ENCODE measurements at regions not wholly inside any gene's neighbourhood (a gene's known extent, or its start where the extent isn't known, plus 50 kb on each side); places are given as distances from the start of the nearest gene placed in this dataset.
A peak's percentile ranks its signal among the peaks of the same experiment; 100 is the strongest.

DNA sequence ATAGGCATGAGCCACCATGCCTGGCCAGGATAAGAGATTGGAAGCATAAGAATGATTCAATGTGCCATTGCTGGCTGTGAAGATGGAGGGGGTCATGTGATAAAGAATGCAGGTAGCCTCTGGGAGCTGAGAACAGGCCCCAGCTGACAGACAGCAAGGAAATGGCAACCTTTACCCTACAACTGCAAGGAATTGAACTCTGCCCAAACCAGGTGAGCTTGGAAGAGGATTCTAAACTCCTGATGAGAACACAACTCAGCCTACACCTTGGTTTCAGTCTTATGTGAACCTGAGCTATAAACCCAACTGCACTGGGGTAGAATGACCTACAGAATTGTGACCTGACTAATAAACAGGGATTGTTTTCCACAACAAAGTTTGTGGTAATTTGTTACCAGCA lies 82.0 kb upstream of the AKIRIN2 start:
- Histone ChIP-seq H2BK20ac (ENCODE audit: low read depth, low read length, poor library complexity, severe bottlenecking) (no peak overlapping the region), H3K9me3 (ENCODE audit: control insufficient read depth, low read depth, low read length) (no peaks in the 10 kb centered on the region), H3K23me2 (ENCODE audit: insufficient read length, low read depth, low read length, poor library complexity, severe bottlenecking) (no peaks in the 10 kb centered on the region), H3K27ac (ENCODE audit: insufficient read length, low read depth, low read length) (no peak overlapping the region), H4K91ac (ENCODE audit: insufficient read length, low read depth, low read length) (no peak overlapping the region), H3K79me2 (ENCODE audit: insufficient read depth, low read length) (no peaks in the 10 kb centered on the region), H4K20me1 (ENCODE audit: control insufficient read depth, insufficient read depth, insufficient read length) (no peaks in the 10 kb centered on the region), H3K18ac (ENCODE audit: insufficient read length, low read depth, low read length) (no peak overlapping the region), H2BK5ac (ENCODE audit: insufficient read length, low read length) (no peak overlapping the region), H3K23ac (ENCODE audit: insufficient read length, low read depth, low read length) (no peak overlapping the region), H3K27me3 (ENCODE audit: insufficient read depth, low read length) (no peaks in the 10 kb centered on the region), H3K14ac (ENCODE audit: insufficient read depth, low read length) (no peak overlapping the region), H4K5ac (ENCODE audit: insufficient read length, low read depth, low read length) (no peak overlapping the region), H2BK120ac (ENCODE audit: low read depth, low read length, poor library complexity, severe bottlenecking) (no peak overlapping the region), H3K56ac (ENCODE audit: insufficient read length, low read depth, low read length) (no peak overlapping the region), H2BK12ac (ENCODE audit: insufficient read length, low read depth, low read length) (no peak overlapping the region), H4K8ac (replicated peaks; ENCODE audit: insufficient read length, low read depth, low read length) (no peak overlapping the region), H2AK5ac (ENCODE audit: insufficient read length, low read length) (no peak overlapping the region), H2BK15ac (ENCODE audit: low read depth, low read length) (no peak overlapping the region), H3K4me1 (ENCODE audit: insufficient read depth, low read length) (no peaks in the 10 kb centered on the region; the same call in 1 of the 2 replicates), H2AFZ (ENCODE audit: low read length) (no peak overlapping the region), H3K9ac (ENCODE audit: extremely low read depth, insufficient read length, low read length) (no peak overlapping the region), H3K4me2 (ENCODE audit: insufficient read depth, insufficient read length, low read length) (no peak overlapping the region), H3T11ph (ENCODE audit: low read length) (no peak overlapping the region), H3K4ac (ENCODE audit: low read depth, low read length) (no peak overlapping the region), H3K79me1 (ENCODE audit: insufficient read depth, low read depth, low read length, poor library complexity, severe bottlenecking) (no peaks in the 10 kb centered on the region)
- Mint-ChIP-seq H3K27me3 (ENCODE audit: low read depth) (no peaks in the 10 kb centered on the region; the same call in 1 of the 2 replicates), H3K4me1 (peaks cover 16 to 18% of the 10 kb centered on the region in 2 experiments), H3K27ac (0 out of 7 replicates have a peak overlapping the region, but pooled peaks of 1 of the 3 experiments have one; percentile 25), H3K9me3 (no peaks in the 10 kb centered on the region), H3K4me3 (no peak overlapping the region), H3K36me3 (ENCODE audit: insufficient read depth in 1 of 3, low read depth in 3 of 3) (0 out of 7 replicates have a peak, but pooled peaks cover 0 to 3% (median 0%) of the 10 kb centered on the region in 3 experiments)
- DNase-seq = no peak
- TF ChIP-seq, protein P1, sequence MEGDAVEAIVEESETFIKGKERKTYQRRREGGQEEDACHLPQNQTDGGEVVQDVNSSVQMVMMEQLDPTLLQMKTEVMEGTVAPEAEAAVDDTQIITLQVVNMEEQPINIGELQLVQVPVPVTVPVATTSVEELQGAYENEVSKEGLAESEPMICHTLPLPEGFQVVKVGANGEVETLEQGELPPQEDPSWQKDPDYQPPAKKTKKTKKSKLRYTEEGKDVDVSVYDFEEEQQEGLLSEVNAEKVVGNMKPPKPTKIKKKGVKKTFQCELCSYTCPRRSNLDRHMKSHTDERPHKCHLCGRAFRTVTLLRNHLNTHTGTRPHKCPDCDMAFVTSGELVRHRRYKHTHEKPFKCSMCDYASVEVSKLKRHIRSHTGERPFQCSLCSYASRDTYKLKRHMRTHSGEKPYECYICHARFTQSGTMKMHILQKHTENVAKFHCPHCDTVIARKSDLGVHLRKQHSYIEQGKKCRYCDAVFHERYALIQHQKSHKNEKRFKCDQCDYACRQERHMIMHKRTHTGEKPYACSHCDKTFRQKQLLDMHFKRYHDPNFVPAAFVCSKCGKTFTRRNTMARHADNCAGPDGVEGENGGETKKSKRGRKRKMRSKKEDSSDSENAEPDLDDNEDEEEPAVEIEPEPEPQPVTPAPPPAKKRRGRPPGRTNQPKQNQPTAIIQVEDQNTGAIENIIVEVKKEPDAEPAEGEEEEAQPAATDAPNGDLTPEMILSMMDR (conservative IDR thresholded peaks at IDR 0.05) = no peak
